ENCODE measurements at regions not wholly inside any gene's neighbourhood (a gene's known extent, or its start where the extent isn't known, plus 50 kb on each side); places are given as distances from the start of the nearest gene placed in this dataset.

GRCh38 chr17:64783556-64784352 is 121.6 kb upstream of the SMURF2 start:
- no peak overlapping the region for H3K4me3 ChIP-seq (replicated peaks; ENCODE audit: low read depth, low read length)
- TF ChIP-seq CTCF (IDR thresholded peaks at IDR 0.05; ENCODE audit: low read length, missing control alignments): no peak
- no peak for DNase-seq (ENCODE audit: low read depth)

GRCh38 chr17:64783031-64783461 is 120.9 kb upstream of the SMURF2 start:
- DNase-seq (ENCODE audit: low read depth): no peak

GRCh38 chr17:64781810-64782555 is 119.9 kb upstream of the SMURF2 start:
- no peak overlapping the region for H3K4me3 ChIP-seq (replicated peaks; ENCODE audit: low read depth, low read length)
- no peak for TF ChIP-seq CTCF (IDR thresholded peaks at IDR 0.05; ENCODE audit: low read length, missing control alignments)
- no peak for DNase-seq (ENCODE audit: low read depth)

More at GRCh38 chr17:64783031-64783461, 120.9 kb upstream of the SMURF2 start:
- no peak overlapping the region for H3K4me3 ChIP-seq (replicated peaks; ENCODE audit: low read depth, low read length)
- no peak for TF ChIP-seq CTCF (IDR thresholded peaks at IDR 0.05; ENCODE audit: low read length, missing control alignments)

- DNase-seq (ENCODE audit: low read depth): no peak
- H3K4me3 ChIP-seq (replicated peaks; ENCODE audit: low read depth, low read length): peak overlapping the region; percentile 38
- no peak for TF ChIP-seq CTCF (IDR thresholded peaks at IDR 0.05; ENCODE audit: low read length, missing control alignments)
Observed at GRCh38 chr17:64781014-64781756, 119.1 kb upstream of the SMURF2 start.

DNA sequence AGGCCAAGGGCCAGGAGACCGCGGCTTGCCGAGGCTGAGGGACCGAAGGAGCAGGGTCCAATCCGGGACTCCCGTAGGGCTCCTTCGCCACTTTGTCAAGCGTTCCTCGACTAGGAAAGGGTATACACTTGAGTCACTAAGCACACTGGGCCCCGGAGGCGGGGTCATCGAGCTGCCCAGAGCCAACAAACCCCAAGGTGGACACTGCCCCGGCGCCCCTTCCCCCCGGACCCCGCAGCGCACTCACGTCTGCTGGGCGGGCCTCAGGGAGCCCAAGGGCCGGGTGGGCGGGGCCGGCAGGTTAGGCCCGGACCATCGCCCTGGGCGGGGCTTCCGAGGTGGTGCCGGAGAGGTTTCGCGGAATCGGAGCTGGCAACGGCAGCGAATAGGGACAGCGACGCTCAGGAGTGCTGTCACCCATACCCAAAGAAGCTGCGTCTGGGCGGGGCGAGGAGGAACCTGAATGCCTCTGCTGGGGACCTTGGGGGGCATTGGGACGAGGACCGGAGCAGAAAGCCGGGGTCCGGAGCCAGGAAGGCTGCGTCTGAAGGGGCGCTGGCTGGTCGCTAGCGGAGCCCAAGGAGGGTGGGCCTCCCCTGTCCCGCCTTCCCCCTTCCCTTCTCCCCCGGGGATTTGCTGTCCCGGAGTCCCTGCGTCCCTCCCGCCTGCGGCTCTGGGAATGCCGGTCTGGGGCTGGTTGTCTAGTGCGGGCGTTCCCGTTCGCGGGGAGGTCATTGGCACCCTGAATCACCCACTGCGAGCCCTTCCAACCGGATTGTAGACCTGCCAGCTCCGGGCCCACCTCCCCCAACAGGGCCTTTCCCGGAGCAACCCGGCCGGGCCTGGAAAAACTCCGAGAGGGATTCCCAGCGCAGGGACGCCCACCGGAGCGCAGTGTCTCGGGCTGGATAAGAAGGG is 118.2 kb upstream of the SMURF2 start:
- TF ChIP-seq CTCF (IDR thresholded peaks at IDR 0.05; ENCODE audit: low read length, missing control alignments): no peak
- DNase-seq (ENCODE audit: low read depth): no peak
- H3K4me3 ChIP-seq (replicated peaks; ENCODE audit: low read depth, low read length): peak overlapping the region; percentile 38
